Activated CD8-positive, alpha-beta memory T cell treated with anti-CD3 and anti-CD28 coated beads, Interleukin-2, amount 50 U/mL, for 4 hours (primary cell): ENCODE measurements at regions not wholly inside any gene's neighbourhood (a gene's known extent, or its start where the extent isn't known, plus 50 kb on each side); places are given as distances from the start of the nearest gene placed in this dataset.

Experiments used
- DNase-seq: peaks from one replicate; pipeline ENCODE4 v3.0.0-alpha.2; 2020

GRCh38 chr10:83037653-83038052 lies 1101.7 kb upstream of the GHITM start:
- no peak for DNase-seq

- DNase-seq: no peak
Observed at GRCh38 chr10:83038631-83039030, 1100.7 kb upstream of the GHITM start.

DNA sequence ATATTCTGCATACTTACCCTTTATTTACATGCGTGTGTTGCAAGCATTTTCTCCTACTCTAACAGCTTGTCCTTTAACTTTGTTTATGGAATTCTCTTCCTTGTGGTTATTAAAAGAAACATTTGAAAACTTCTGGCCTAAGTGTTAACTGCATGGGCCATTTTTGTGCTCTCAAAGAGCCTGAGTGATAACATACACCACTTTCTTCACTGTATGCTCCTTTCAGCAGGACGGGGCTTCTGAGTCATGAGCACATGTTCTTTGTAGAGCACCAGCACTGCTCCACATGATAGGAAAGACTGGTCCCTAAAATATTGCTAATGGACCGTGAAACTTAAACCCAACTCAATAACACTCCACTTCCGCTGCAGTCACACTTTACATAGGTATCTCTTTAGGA lies 1093.6 kb upstream of the GHITM start:
- DNase-seq: no peak

DNA sequence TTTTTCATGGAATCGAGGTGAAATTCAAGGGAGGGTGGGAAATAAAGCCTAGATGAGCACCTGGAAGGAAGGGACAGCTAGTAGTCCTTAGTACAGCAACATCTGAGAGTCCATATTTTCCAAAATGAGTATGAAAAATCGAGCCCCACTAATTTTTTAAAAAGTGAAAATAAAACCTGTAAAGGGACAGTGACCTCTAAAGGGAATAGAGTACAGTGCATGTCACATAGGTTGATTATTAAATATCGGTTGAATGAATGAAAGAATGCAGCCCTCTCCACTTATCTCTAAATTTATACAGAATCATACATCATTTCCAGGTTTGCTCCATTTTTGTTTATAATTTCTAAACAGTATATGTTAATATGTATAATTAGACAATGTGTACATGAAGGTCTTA lies 1088.5 kb upstream of the GHITM start:
- DNase-seq: no peak

GRCh38 chr10:83062871-83063270 lies 1076.4 kb upstream of the GHITM start:
- DNase-seq: no peak

GRCh38 chr10:83073472-83073871 lies 1065.8 kb upstream of the GHITM start:
- no peak for DNase-seq

- DNase-seq: no peak
Observed at GRCh38 chr10:83075016-83075814, 1064.1 kb upstream of the GHITM start.

DNA sequence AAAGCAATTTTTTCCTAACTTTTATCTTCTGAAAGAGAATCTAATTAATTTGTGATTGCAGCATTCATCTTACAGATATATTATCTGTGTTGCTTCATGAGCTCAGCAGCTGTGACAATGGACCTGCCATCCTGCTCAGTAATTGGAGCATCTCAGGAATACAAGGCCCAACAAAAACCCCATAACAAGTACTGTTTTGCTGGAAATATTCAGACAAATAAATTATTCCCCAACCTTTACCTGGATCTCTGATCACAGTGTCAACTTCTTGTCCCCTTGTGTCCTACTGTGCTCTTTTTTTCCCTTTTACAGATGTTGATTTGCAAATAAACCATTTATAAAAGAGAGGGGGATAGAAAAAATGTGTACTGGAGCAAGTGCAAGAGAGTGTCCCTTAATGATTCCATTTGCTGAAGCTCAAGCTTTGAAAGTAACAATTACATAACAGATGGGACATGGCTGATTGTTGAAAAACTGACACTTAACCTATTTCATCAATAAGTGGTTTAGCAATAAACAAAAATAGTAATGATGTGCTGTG lies 1063.4 kb upstream of the GHITM start:
- no peak for DNase-seq

DNA sequence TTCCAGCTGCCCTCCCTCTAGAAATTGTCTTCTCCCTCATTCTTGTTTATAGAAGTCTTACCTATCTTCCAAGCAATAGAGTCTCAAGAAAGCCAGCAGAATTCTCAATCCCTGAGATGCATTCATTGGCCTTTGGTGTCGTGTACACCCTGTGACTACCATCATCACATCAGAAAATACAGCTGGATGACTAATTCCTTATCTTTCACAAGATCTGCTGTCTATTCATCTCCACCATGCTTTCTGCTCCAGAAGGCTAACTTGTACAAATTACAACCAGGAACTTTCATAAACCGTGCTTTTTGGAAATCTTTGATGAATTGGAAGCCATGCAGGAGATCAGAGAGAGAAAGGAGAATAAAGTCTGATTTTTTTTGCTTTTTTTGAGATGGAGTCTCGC lies 1062.9 kb upstream of the GHITM start:
- DNase-seq: no peak

- no peak for DNase-seq
Observed at GRCh38 chr10:83078160-83078559, 1061.1 kb upstream of the GHITM start.

DNA sequence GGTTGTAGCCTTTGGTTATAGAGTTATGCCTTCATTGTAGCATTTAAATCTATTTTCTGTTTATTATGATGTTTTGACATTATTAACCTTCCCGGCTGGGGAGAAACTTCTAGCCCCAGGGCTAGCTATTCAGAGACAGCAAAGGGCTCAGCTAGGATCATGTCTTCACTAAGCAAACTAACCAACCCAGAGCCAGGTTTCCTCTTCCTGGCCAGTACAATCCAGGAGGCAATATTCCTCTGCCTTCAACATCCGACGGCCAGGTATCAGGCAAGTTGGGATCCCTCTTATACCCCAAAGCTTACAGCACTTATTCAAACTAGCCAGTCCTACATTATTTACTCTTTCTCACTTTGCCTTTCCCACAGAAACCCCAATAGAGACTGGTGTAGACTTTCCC lies 1060.7 kb upstream of the GHITM start:
- no peak for DNase-seq

DNA sequence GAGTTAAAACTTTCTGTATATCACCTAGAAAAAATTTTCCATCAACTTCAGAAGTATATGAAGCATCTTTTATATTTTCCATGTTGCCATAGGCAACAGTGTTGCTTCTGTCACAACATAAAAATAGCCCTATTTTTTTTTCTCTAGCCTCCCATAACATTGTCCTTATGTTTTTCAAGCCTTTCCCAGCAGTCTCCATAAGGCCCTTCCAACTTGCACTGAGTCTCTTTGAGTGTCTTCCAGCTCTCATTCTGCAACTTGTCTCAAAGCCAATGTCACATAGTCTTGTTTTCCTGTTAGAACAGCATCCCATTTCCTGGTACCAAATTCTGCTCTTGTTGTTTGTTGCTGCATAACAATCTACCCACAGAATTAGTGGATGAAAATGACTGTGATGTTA lies 1055.5 kb upstream of the GHITM start:
- no peak for DNase-seq

DNA sequence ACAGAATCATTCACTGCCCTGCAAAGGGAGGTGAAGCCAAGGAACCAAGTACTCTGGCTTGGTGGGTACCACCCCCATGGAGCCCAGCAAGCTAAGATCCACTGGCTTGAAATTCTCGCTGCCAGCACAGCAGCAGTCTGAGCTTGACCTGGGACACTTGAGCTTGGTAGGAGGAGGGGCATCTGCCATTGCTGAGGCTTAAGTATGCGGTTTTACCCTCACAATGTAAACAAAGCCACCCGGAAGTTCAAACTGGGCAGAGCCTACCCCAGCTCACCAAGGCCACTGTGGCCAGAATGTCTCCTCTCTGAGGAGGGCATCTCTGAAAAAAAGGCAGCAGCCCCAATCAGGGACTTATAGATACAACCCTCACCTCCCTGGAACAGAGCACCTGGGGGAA lies 1050.0 kb upstream of the GHITM start:
- DNase-seq: no peak

DNA sequence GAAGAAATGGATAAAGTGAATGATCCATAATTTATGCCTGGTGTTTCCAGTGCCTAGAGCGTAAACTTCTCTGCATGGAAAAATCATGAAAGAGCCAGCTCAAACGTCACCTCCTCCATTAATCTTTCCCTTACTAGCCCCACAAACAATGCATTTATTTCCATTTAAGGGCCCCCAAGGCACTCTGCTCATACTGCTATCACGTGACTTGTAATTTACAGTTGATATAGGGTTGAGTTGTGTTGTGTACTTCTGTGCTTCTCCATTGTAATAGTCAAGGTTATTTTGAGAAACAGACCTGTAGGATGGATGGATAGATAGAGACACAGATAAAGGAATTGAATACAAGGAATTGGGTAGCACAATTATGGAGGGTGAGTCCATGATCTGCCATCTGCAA lies 1034.7 kb upstream of the GHITM start:
- DNase-seq: no peak

- DNase-seq: no peak
Observed at GRCh38 chr10:83108565-83109333, 1030.6 kb upstream of the GHITM start.

- no peak for DNase-seq
Observed at GRCh38 chr10:83119346-83119745, 1020.0 kb upstream of the GHITM start.

GRCh38 chr10:83122336-83122735 lies 1017.0 kb upstream of the GHITM start:
- DNase-seq: no peak

DNA sequence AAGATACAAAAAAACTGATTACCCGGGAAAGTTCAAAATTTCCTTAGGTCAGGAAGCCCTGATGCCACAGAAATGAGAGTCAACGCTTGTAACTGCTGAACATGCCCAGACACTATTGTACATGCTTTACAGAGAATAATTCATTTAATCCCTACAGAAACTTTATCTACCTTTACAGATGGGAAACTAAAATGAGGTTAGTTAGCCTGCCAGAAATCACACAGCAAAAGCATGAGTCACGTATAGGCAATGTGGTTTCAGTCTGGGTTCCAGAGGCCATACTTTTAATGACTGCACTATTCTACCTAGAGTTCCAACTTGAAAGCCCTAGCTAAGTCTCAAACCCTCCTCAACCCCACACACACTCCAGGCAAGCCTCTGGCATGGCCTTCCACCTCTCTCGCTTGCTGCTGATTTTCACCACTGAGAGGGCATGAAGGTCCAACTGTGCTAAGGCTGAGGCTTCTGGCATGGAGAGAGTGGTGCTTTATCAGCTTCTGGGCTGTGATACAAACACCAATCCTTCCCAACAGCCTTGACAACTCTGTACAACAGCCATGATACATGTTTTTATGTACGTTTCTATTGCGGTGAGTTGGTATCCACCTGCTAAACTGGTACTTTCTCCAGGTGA lies 1011.2 kb upstream of the GHITM start:
- DNase-seq: no peak

DNA sequence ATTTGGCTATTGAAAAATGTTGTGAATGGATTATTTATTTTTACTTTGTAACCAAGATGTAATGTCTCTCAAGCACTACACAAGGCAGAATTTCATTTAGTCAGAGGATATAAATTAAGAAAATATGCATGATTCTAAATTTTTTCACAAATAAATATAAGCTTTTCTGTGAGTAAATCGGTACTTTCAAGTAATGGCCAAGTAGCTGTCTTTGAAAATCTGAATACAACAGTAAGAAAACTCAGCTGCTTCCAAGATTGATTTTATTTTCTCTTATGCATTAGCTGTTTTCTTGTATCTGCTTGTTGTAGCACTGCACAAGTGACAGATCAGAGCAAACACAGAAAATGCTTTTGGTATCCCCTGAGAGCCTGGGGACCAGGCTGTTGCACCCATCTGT lies 998.5 kb upstream of the GHITM start:
- no peak for DNase-seq

GRCh38 chr10:83142074-83142563 lies 997.2 kb upstream of the GHITM start:
- no peak for DNase-seq

GRCh38 chr10:83144461-83144860 lies 994.8 kb upstream of the GHITM start:
- DNase-seq: no peak

- DNase-seq: no peak
Observed at GRCh38 chr10:83153714-83154113, 985.6 kb upstream of the GHITM start.

DNA sequence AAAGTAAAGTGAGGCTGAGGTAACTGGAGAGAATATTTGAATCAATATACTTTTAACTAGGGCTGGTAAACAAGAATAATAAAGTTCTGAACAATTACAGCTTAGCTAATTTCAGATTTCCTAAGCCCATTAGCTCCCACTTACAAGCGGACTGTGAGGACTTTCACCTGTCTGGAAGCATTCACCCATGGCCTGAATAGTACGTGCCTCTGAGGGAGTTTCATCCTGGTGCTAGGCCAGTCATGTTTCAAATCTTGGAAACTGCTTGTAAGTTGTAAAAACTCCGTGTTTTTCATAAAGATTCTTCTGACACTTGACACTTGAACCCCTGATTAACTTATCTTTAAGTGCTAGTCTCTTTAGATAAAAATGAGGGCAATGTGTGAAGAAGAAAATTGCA lies 975.2 kb upstream of the GHITM start:
- no peak for DNase-seq

DNA sequence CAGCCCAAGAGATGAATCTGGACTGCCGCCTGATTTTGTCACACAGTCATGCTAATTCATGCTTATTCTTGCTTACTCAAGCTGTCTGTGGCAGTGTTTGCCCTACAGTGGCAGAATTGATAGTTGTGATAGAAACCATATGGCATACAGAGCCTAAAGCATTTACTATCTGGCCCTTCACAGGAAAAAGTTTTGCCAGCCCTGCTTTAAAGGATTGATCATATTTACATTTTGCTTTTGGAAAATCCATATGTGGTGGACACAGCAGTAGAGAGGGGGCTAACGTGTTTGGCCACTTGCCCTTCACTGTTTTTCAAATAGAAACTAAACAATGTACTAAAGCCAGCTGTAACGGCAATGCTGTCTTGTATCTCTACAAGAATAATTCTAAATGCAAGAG lies 974.0 kb upstream of the GHITM start:
- no peak for DNase-seq
